Medulla oblongata (tissue), 1 donor: ENCODE measurements at regions not wholly inside any gene's neighbourhood (a gene's known extent, or its start where the extent isn't known, plus 50 kb on each side); places are given as distances from the start of the nearest gene placed in this dataset.
A peak's percentile ranks its signal among the peaks of the same experiment; 100 is the strongest.
"Not testable (repeated sequence)": the region's sequence is repeated elsewhere in the genome, so short reads cannot be mapped to it uniquely, and the experiment has no call there.

ENCODE experiments used
- DNase-seq: peaks from one replicate; pipeline ENCODE4 v3.0.0-alpha.2; 2015; ENCODE audit errors: extremely low spot score

DNA sequence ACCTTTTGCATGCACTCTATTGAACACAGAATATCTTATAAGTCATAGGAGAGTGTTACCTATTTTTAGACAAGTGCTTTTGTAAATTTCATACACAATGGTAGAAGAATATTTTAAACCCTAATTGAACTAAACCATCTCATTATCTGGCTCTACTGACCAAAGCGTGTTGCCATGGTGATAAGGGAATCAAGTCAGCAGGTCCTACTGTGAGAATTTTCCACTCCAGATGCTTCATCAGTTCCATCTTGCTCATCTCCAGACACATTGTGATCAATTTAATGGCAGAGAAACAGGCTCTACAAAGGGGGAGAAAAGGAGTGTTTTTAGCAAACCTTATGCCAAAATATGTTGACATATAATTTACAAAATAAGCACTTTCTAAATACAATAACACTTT is 621.9 kb upstream of the GHITM start:
- no peak for DNase-seq

DNA sequence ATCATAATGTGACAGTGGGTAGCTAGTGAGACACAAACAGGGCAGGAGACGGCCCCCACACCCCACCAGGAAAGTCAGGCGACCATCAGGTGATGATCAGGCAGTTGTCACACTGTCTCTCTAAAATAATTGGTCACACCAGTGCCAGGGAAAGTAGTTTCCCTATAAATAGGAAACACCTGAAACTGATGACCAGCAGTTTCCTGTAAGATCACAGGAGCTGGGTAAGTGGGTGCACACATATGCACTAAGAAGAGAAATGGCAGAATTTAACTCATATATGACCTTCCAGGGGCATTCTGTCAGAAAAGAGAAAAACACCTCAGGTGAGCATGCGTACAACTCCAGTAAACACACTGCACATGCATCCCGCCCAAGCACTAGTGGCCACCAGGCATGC is 620.5 kb upstream of the GHITM start:
- no peak for DNase-seq

DNA sequence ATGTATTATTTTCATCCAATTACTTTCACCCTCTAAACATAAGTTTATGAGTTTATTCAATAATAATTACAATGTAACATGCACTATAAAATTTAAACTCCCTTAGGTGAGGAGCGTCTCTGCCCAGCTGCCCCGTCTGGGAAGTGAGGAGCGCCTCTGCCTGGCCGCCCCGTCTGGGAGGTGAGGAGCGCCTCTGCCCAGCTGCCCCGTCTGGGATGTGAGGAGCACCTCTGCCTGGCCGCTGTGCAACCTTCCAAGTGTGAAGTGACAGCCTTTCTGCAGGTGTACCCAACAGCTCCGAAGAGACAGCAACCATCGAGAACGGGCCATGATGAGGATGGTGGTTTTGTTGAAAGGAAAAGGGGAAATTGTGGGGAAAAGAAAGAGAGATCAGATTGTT is 618.9 kb upstream of the GHITM start:
- DNase-seq, result not testable (repeated sequence)

DNA sequence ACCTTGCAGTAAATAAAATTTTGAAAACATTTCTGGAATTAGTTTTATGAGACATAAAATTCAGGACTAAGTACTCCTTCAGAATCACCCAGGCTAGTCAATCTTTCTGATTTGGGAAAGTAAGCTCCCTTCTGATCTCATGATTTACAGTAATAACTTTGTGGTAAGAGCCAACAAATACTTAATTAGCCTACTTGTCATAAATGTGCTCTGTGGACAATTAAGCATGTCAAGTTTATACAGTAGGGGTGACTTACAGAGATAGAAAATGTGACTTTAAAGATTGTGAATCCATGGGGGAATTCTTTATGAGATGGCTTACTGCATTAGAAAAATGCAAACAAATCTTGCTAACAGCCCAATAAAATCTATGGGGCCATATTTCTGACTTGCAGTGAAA is 616.9 kb upstream of the GHITM start:
- DNase-seq, result no peak

DNA sequence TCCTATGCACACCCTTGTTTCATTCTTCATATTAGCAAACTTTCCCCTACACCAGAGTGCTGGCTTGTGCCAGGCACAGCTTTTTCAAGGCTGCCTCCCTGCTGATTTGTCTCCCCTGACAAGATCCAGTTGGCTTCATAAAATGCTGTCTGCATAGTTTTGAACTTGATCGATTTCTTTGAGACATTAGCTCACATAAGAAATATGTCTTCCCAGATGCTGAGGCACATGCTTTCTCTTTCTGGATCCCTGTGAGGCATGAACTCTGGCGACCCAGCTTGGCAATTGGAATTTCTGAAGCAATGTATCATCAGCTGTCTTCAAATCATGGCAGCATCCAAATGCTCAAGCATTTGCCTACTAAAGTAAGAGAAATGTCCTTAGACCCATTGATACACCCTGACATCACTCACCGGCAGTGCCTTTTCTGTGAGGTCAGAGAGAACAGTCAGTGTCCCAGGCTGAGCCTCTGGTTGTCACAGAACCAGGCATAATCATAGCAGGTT is 616.4 kb upstream of the GHITM start:
- DNase-seq, result no peak

DNA sequence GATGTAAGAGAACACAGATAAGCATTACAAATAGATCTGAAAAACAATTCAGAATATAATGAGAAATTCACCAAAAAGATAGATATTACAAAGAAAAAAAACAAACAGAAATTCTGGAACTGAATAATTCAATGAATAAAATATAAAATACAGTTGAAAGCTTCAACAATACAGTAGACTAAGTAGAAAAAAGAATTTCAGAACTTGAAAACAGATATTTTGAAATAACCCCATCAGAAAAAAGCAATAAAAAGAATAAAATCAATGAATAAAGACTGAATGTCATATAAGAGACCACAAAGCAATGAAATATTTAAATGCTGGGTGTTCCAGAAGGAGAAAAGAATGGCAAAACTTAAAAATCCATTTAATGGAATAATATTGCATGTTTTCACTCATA is 611.4 kb upstream of the GHITM start:
- DNase-seq, result no peak

DNA sequence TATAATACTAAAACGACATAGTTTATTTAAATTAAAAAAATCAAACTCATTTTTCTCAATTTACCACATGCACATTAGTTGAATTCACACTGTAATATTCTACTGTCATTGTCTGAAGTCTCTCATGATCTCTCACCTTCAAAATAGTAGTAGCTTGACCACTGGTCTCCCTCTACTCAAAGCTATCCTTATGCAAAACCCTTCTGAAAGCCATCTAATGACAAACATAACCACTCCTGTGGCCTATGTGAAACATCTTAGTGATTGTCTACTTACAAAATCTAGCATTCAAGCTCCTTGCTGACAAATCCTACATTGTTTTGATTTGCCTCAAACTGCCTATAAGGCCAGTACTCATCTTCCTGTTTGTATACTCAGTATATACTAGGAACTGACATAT is 606.0 kb upstream of the GHITM start:
- DNase-seq, result no peak

DNA sequence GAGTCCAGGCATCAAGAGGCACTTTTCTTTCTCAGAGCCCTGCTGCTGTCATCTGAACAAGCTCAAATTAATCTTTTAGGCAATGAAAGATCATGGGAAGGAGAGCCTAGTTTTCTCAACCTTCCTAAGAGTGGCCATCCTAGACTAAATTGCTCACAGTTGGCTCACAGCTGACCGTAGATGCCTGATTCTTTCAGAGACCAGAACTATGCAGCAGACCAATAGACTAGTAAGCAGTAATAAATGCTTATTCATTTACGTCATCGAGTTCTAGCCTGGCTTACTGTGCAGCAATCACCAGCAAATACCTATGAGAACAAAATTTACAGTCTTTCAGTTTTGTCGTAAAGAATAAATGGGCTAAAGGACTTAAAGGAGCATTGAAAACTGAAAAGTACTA is 602.9 kb upstream of the GHITM start:
- DNase-seq, result no peak

DNA sequence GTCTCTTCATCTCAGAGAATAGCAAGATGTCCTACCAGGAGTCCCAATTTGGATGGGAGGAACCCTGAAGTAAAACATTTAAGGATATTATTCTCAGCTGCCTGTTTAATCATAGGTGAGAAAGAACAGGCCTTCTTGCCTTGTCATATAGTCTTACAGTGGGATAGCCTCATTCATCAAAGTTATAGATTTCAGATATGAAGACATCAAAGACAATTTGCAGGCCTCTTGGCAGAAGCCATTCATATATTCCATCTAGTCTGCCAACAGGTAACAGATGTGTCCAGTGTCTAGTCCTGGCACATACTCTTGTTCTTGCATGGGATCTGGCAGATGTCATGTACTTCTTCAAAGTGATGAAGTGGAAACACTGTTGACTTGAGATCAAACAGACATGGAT is 601.3 kb upstream of the GHITM start:
- no peak for DNase-seq

DNA sequence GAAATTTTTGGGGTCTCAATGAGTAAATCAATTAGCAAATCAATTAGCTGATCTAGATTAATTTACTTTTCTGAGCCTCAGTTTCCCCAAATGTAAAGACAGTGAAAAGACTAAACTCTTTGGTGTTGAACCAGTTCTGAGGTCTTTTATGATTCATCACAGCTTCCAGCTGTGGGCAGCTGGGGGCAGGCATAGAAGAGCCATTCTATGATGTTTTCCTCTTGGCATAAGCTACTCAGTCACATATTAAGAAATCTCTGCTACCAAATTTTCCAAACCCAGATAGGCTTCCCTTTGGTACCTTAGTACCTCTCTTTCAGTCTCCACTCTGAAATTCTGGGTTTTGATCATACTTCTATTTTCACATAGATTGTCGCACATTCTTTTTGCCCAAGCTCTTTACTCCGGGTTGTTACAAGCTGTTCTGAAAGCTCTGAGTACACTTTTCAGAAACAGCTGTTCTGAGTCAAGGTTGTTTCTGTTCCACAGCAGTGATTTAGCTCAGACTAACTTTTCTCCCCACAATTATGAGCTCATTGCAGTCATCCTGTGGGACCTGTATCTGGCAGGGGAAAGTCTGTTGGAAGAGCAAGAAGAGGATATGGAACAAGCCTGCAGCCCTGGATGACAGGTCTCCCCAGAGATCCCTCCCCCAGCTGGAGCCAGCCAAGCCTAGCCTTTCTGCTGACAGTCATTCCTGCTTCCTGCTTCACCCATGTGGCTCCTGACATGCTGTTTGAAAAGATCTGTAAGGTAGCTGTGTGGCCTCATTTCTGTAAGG is 599.6 kb upstream of the GHITM start:
- peak; percentile 2 for DNase-seq

DNA sequence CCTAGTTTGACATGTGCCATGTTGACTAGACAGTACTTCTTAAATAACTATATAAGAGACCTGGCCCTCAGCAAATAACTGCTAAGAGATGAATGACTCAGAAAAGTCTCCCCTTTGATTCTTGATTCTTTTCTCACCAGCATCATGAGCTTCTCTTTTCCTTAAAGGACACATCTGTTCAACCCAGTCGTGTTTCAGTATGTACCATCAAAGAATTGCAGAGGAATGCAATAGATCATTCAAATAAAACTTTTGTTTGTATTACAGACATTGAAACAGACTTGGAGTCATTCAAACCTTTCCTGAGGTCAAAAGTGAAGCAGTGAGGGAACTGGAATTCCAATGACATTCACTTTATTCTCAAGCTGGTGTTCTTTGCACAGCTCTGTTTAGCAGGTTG is 598.3 kb upstream of the GHITM start:
- no peak for DNase-seq

DNA sequence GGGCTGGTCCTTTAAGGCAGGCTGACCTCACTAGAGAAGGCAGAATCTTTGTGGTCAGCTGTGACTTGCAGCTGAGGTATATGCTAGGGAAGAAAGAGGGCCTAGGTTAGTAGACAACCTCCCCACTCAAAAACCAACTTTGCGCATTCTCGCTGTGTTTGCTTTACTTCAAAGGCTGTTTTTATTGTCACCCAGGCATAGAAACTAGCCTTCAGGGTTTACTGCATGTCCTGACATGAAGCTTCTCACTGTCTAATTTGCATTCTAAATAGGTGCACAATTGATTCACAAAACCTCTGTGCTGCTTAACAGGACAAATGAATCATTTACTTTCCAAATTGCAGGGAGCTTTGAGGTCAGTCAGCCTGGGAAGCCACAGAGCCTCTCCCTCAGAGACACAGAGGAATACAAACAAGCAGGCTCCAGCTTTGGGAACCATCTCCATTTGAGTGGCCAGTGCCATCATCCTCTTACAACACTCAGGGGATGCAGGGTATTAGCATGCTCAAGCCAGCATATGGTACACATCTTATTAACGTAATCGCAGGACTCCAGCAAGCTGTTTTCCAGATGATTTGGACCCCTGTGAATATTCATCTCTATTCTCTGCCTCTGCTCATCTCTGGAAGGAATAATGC is 596.4 kb upstream of the GHITM start:
- DNase-seq, result no peak

DNA sequence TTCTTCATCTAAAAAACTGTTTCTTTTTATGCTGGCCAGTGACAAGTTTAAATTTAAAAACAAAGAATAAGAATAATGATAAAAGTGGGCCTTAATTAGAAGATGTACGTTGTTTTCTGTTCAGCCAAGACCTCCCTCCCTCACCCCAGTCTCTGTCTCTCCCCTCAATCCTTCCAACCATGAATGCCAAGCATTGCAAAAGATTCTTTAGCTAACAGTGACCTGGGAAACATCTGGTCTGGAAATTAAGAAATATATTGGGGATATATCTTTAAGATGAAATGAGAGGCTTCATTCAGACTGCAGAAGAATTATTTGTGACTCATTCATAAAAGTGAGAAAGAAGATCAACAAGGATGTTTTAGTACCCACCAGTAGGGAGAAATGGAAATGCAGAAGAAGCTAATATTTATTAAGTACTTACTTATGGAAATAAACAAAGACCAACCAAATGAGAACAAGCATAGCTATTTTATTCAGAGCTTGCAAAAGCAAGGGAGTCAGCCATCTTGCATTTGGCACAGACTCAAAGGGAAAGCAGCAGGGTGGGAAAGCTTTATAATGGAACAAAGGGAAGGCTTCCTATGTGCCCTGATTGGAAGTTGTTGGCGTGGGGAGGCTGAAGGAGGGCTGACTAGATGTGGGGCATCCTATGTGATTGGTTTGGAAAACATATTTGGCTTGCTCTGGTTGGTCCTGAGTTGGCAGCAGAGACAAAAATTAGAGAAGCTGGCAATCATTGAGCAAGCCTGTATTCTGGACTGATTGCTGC is 595.4 kb upstream of the GHITM start:
- no peak for DNase-seq

DNA sequence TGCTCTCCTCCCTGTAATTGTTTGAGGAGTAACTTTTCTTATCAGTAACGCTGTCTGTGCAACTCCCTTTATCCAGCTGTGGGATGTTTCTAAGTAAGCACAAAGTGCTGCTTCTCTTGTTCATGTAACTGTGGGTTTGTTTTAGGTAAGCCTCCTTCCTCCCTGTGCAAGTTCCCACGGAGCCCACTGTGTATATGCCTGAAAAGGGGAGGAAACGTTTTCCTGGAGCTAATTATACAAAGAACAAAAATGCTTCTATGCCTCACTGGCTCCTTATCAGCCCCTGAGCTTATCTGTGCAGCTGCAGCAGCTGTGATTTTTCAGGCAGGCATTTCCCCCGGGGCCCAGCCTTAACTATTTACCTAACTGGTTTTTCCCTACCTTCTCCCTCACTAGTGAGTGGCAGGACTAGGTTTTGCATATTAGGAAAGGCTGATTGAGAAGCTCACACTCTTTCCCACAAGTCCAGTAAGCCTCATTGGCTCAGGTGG is 593.4 kb upstream of the GHITM start:
- no peak for DNase-seq

DNA sequence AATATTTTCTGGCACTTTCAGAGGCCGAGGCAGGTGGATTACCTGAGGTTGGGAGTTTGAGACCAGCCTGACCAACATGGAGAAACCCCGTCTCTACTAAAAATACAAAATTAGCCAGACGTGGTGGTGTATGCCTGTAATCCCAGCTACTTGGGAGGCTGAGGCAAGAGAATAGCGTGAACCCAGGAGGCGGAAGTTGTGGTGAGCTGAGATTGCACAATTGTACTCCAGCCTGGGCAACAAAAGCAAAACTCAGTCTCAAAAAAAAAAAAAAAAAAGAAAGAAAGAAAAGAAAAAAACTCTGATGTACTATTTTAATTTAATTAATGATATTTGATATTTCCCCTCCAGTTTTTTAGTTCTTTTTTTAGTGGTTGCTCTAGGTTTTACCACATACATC is 588.1 kb upstream of the GHITM start:
- not testable (repeated sequence) for DNase-seq

DNA sequence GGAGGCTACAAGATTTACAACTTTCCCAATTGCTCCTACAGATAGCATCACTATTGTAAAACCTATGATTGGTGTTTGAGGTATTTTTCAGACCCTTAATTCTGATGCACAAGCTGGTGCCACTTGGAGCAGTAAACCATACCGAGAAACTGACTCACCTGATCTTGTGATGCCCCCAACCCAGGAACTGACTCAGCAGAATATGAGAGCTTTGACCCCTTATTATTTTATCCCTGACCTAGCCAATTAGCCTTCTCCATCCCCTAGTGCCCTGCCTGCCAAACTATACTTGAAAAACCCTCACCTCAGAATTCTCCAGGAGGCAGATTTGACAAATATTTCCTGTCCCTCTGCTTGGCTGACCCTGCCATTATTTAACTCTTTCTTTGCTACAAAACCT is 585.9 kb upstream of the GHITM start:
- DNase-seq, result no peak

DNA sequence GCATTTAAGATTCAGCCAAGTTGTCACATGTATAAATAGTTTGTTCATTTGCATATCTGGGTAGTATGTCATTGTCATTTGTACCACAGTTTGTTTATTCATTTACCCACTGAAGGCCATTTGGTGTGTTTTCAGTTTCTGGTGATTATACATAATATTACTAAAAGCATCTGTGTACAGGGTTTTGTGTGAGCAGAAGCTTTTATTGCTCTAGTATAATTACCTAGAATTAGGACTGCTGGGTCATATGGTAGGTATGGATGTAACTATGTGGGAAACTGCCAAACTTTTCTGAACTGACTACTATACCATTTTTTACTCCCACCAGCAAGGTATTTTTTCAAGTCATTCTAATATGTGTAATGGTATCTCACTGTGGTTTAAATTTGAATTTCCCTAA is 584.0 kb upstream of the GHITM start:
- no peak for DNase-seq

DNA sequence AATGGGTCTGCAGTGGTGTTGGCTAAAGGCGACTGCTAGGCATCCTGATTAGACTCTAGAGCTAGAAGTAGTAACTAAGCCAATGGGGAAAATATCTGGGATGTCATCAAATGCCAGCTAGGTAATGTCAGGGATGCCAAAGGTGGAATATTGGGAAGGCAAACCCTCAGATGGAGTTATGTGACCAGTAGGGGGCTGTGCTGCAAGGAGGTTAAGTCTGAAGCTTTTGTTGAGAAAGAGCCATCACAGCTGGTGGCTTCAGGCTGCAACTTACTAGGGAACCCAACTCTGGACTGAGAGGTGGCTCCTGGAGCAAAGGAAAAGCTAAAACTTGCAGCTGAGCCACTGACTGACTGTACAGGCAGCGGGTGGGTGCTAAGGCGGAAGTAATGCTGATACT is 576.9 kb upstream of the GHITM start:
- no peak for DNase-seq

DNA sequence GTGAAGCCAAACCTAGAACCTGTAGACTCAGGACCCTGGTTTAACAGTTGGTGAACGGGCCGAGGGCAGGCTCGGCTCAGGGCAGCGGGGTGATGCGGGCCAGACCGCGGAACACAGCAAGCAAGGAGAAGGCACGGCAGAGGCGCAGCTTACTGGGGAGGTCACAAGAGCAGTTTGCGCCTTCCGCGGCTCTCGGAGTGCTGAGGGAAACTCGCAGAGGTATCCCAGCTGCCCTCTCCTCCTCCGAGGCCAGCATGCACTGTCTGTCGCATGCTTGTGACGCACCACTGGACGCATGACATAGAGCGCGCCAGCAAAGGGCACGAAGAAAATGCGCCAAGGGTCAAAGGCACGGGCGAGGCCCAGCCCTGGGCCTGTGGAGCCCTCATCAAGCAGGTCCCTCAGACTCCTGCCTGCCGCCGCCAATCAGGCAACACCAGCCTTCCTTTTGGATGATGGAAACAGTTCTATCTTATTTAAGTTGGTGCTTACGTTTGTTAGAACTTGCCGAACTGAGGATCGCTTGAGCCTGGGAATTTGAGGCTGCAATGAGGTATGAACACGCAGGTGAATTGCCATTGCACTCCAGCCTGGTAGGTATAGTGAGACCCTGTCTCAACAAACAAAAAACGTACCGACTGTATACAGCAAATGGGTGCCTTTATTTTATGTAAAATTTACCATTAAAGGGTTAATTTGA is 574.3 kb upstream of the GHITM start:
- DNase-seq, result no peak

DNA sequence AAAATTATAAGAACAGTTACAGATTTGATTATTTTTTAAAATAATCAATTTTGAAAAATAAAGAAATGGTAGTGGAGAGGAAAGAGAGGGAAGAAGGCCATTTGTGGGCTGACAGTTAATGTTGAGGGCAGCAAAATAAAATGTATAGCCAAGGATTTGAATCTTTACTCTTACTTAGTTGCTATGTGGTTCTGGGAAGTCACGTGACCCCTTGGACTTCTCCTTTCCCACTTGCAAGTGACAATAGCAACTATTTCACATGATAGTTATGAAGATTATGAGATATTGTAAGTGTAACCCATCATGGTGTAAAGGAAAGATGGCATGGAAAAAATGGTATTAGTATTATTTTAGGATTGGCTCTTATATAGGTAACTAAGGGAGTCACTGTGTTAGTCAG is 567.3 kb upstream of the GHITM start:
- no peak for DNase-seq

DNA sequence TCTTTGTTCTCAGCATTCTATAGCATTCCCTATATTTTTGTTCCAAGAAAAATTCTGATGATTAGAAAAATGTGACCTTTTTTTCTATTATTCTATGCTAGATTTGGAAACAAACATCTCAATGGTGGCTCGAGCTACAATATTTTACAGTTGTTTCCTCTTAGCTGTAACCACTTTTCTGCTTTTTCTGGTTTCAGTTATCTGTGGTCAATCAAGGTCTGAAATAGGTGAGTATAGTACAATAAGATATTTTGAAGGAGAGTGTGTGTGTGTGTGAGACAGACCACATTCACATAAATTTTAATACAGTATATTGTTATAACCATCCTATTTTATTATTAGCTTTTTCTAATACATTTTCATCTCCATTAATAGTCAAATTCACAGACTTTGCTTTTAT is 564.5 kb upstream of the GHITM start:
- DNase-seq, result no peak

DNA sequence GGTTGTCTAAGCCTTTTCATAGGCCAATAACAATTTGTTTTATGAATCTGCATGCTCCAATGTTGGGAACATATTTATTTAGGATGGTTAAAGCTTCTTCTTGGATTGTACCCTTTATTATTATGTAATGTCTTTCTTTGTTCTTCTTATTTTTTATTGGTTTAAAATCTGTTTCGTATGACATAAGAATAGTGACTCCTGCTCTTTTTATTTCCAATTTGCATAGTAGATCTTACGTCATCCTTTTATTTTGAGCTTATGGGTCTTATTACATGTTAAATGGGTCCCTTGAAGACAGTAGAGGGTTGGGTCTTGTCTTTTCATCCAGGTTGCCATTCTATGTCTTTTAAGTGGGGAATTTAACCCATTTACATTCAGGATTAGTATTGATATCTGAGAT is 561.9 kb upstream of the GHITM start:
- DNase-seq, result no peak
